HFFc6 (cell line): ENCODE measurements at regions not wholly inside any gene's neighbourhood (a gene's known extent, or its start where the extent isn't known, plus 50 kb on each side); places are given as distances from the start of the nearest gene placed in this dataset.

Experiments used
- DNase-seq: peaks from one replicate; pipeline ENCODE4 v3.0.0-alpha.2; 2018
- H3K27ac Mint-ChIP-seq: 2 replicates; pipeline ENCODE4 v1.8.0; 2020; ENCODE audit warnings: mild to moderate bottlenecking, mixed read lengths
- H3K27me3 Mint-ChIP-seq: 2 replicates; pipeline ENCODE4 v1.8.0; 2021; ENCODE audit warnings: mild to moderate bottlenecking, moderate library complexity, mixed read lengths; ENCODE audit not compliant: insufficient read depth
- H3K36me3 Mint-ChIP-seq: 2 replicates; pipeline ENCODE4 v1.8.0; 2021; ENCODE audit warnings: low read depth, mixed read lengths
- H3K4me1 Mint-ChIP-seq: 2 replicates; pipeline ENCODE4 v1.8.0; 2020; ENCODE audit warnings: low read depth, mixed read lengths
- H3K4me3 Mint-ChIP-seq: 2 replicates; pipeline ENCODE4 v1.8.0; 2020; ENCODE audit warnings: mild to moderate bottlenecking, moderate library complexity, mixed read lengths
- H3K9me3 Mint-ChIP-seq: 2 replicates; pipeline ENCODE4 v1.8.0; 2020; ENCODE audit warnings: mild to moderate bottlenecking, mixed read lengths
- TF ChIP-seq, protein P1 (sequence below): fragments of 200-600 bp; sonication (generic); IDR thresholded peaks from 2 replicates; pipeline ENCODE4 v1.5.0; 2021; ENCODE audit warnings: antibody characterized with exemption, mild to moderate bottlenecking

GRCh38 chr2:187876554-187876953 is 322.3 kb upstream of the TFPI start:
- no peak for DNase-seq

DNA sequence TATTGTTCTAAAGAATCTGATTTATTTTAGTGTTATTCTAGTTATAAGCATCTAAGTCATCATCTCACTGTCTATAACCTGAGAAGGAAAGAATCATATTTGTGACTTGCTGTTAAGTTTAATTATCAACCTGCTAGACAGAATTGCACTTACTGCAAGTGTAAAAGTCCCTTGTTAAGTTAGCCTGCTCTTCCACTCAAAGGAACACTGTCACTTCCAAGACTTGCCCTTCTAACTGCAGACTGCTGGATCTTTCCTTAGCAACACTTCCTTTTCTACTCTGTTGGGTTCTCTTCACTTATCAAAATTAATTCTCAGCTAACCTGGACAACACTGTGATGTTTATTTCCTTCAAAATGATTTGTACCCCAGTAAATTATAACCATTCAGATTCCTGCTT is 323.2 kb upstream of the TFPI start:
- Mint-ChIP-seq H3K36me3 (no peaks in the 10 kb centered on the region), H3K4me1 (peaks cover 16% of the 10 kb centered on the region; the same call in 1 of the 2 replicates), H3K4me3 (no peak overlapping the region), H3K27me3 (no peaks in the 10 kb centered on the region), H3K27ac (no peak overlapping the region), H3K9me3 (no peaks in the 10 kb centered on the region)
- TF ChIP-seq, protein P1, sequence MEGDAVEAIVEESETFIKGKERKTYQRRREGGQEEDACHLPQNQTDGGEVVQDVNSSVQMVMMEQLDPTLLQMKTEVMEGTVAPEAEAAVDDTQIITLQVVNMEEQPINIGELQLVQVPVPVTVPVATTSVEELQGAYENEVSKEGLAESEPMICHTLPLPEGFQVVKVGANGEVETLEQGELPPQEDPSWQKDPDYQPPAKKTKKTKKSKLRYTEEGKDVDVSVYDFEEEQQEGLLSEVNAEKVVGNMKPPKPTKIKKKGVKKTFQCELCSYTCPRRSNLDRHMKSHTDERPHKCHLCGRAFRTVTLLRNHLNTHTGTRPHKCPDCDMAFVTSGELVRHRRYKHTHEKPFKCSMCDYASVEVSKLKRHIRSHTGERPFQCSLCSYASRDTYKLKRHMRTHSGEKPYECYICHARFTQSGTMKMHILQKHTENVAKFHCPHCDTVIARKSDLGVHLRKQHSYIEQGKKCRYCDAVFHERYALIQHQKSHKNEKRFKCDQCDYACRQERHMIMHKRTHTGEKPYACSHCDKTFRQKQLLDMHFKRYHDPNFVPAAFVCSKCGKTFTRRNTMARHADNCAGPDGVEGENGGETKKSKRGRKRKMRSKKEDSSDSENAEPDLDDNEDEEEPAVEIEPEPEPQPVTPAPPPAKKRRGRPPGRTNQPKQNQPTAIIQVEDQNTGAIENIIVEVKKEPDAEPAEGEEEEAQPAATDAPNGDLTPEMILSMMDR, result no peak
- DNase-seq, result no peak

More at GRCh38 chr2:187876554-187876953, 322.3 kb upstream of the TFPI start:
- no peak overlapping the region for H3K27ac Mint-ChIP-seq
- TF ChIP-seq, protein P1, result no peak
- no peak overlapping the region for H3K4me3 Mint-ChIP-seq
- peaks cover 16% of the 10 kb centered on the region; the same call in 1 of the 2 replicates for H3K4me1 Mint-ChIP-seq
- no peaks in the 10 kb centered on the region for H3K27me3 Mint-ChIP-seq
- H3K36me3 Mint-ChIP-seq, result no peaks in the 10 kb centered on the region
- no peaks in the 10 kb centered on the region for H3K9me3 Mint-ChIP-seq

GRCh38 chr2:187878112-187878511 is 323.9 kb upstream of the TFPI start:
- Mint-ChIP-seq H3K4me3 (no peak overlapping the region), H3K9me3 (no peaks in the 10 kb centered on the region), H3K27me3 (no peaks in the 10 kb centered on the region), H3K27ac (no peak overlapping the region), H3K4me1 (peaks cover 16% of the 10 kb centered on the region; the same call in 1 of the 2 replicates), H3K36me3 (no peaks in the 10 kb centered on the region)
- DNase-seq, result no peak
- TF ChIP-seq, protein P1, result no peak

DNA sequence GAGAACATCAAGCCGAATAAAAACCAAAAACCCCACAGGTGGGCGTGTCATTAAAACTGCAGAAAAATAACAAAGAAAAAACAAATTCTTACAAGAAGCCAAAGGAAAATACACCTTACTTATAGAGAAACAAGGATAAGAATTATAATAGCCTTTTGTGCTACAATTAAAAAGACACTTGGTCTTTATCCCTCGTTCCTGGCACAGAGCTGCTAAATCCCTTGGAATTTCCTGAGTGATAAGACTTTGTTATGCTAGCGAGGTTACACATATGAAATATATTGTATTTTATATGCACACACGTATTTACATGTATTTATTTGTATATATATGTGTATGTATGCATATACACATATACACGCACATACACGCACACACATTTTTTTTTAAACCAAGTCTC is 325.3 kb upstream of the TFPI start:
- DNase-seq, result no peak
- no peaks in the 10 kb centered on the region for H3K9me3 Mint-ChIP-seq
- H3K4me3 Mint-ChIP-seq, result no peak overlapping the region
- H3K27ac Mint-ChIP-seq, result no peak overlapping the region
- H3K36me3 Mint-ChIP-seq, result no peaks in the 10 kb centered on the region
- TF ChIP-seq, protein P1, result no peak
- H3K4me1 Mint-ChIP-seq, result peaks cover 14% of the 10 kb centered on the region; the same call in 1 of the 2 replicates
- H3K27me3 Mint-ChIP-seq, result no peaks in the 10 kb centered on the region

DNA sequence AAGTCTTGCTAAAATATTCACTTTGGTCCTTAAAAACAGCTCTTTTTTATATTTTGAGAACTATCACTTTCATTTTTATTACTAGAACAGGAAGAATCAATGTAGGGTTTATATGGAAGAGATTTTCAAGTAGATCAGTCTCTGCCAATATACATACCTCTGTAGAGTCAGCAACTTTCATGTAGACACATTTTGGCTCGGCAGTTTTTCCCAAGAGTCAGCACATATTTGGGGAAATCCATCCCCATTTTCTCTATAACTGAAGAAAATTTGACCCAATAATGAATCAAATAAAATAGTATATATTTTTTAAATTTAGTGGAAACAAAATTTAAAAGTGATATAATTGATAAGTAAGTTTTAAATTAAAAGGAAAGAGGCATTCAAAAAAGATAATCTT is 329.8 kb upstream of the TFPI start:
- Mint-ChIP-seq H3K27ac (no peak overlapping the region), H3K9me3 (no peaks in the 10 kb centered on the region), H3K36me3 (no peaks in the 10 kb centered on the region), H3K4me1 (no peaks in the 10 kb centered on the region), H3K4me3 (no peak overlapping the region), H3K27me3 (peaks cover 2% of the 10 kb centered on the region; the same call in 1 of the 2 replicates)
- DNase-seq, result no peak
- TF ChIP-seq, protein P1, result no peak

DNA sequence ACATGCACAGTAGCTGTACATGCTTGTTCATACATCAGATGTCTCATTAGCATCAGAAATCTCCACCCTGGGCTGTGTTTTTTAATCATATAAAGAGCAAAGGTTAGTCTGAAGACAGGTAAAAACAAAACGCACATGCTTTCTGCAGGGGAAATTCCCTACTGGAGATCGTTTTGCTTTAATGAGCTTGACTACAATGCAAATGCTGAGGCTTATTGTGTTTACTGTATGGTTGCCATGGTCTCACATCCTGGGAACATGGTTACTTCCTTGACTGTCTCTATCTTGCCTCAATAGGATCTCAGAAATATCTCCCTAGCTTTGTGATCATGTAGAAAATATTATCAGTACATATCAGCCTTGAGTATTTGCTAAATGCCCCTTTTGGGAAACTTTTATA is 336.5 kb upstream of the TFPI start:
- peaks cover 2% of the 10 kb centered on the region; the same call in 1 of the 2 replicates for H3K27me3 Mint-ChIP-seq
- DNase-seq, result no peak
- no peaks in the 10 kb centered on the region for H3K9me3 Mint-ChIP-seq
- no peaks in the 10 kb centered on the region; the same call in 1 of the 2 replicates for H3K36me3 Mint-ChIP-seq
- no peak overlapping the region for H3K27ac Mint-ChIP-seq
- no peaks in the 10 kb centered on the region for H3K4me1 Mint-ChIP-seq
- TF ChIP-seq, protein P1, result no peak
- no peak overlapping the region for H3K4me3 Mint-ChIP-seq
